ENCODE measurements at regions not wholly inside any gene's neighbourhood (a gene's known extent, or its start where the extent isn't known, plus 50 kb on each side); places are given as distances from the start of the nearest gene placed in this dataset.

DNA sequence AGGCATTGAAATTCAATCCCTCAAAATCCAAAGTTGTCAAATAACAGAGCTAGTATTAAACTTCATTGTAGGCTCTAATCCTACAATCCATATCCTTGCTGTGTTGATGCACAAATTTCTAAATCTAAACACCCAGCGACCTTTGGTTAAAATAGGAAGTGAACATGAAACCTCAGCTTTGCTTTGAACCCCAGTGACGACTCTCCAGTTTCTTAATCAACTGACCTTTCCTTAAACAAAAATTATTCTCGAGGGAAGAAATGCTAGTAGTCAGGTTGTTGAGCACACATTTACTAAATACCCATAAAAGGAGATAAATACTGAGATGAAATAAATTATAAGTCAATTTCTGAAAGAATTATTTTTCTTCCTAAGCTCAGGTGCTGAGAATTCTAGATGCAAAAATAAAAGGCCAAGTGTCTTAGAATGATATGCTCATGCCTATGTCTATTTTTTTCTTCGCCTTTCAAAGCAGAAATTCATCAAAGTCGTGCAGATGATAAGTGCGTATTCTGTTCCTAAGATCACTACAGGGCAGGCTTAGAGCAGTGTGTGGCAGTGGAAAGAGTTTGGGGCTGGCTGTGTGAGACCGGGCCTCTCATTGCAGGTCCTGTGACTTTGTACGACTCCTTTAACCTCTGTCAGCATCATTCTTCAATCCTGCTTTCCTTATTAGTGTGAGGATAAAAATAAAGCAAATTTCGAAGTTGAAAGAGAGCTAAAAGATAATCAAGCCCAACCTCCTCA is 208.7 kb downstream of the PRL start:
- H3K23ac ChIP-seq (ENCODE audit: low read length in 2 of 2) = no peak overlapping the region
- H3K27me3 ChIP-seq (ENCODE audit: control insufficient read depth in 1 of 2, insufficient read depth in 1 of 2, low read length in 2 of 2) = no peaks in the 10 kb centered on the region
- no peak overlapping the region for H3K27ac ChIP-seq (ENCODE audit: low read length, poor library complexity, severe bottlenecking)
- H2BK120ac ChIP-seq (ENCODE audit: low read depth, low read length) = no peak overlapping the region
- no peak overlapping the region for H2AK5ac ChIP-seq (ENCODE audit: low read length, severe bottlenecking)
- H3K18ac ChIP-seq (ENCODE audit: low read depth in 1 of 2, low read length in 2 of 2) = peak overlapping the region in 1 of 2 experiments; percentile 5
- H3K4ac ChIP-seq (ENCODE audit: low read depth in 1 of 2, low read length in 2 of 2) = no peak overlapping the region
- H3K4me2 ChIP-seq (ENCODE audit: low read length, poor library complexity, severe bottlenecking) = no peak overlapping the region
- H2AFZ ChIP-seq (ENCODE audit: low read depth, low read length) = no peak overlapping the region
- H4K91ac ChIP-seq (ENCODE audit: low read length) = no peak overlapping the region
- H3K4me1 ChIP-seq (ENCODE audit: control insufficient read depth, insufficient read depth, low read depth, low read length) = no peaks in the 10 kb centered on the region
- no peak overlapping the region for H2BK15ac ChIP-seq (ENCODE audit: low read depth, poor library complexity, severe bottlenecking)
- no peak overlapping the region for H4K8ac ChIP-seq (ENCODE audit: low read length)
- no peaks in the 10 kb centered on the region for H3K79me1 ChIP-seq (replicated peaks; ENCODE audit: low read length, poor library complexity, severe bottlenecking)
- H3K9ac ChIP-seq (ENCODE audit: low read length) = no peak overlapping the region
- no peaks in the 10 kb centered on the region for H3K36me3 ChIP-seq (ENCODE audit: control insufficient read depth in 1 of 2, insufficient read depth in 2 of 2, low read depth in 1 of 2, low read length in 2 of 2)
- no peak overlapping the region for H3K4me3 ChIP-seq (ENCODE audit: insufficient read depth in 1 of 2, low read depth in 1 of 2, low read length in 2 of 2)
- no peak for DNase-seq
- 76% methylated on average over 5 of the region's 9 CpGs for WGBS
- no peak overlapping the region for H3K14ac ChIP-seq (ENCODE audit: low read length in 2 of 2)
- no peak overlapping the region for H2BK5ac ChIP-seq (ENCODE audit: low read depth, low read length, poor library complexity, severe bottlenecking)
- H2BK12ac ChIP-seq (ENCODE audit: low read length in 2 of 2) = no peak overlapping the region
- no peaks in the 10 kb centered on the region for H3K9me3 ChIP-seq (ENCODE audit: control insufficient read depth, low read length)

DNA sequence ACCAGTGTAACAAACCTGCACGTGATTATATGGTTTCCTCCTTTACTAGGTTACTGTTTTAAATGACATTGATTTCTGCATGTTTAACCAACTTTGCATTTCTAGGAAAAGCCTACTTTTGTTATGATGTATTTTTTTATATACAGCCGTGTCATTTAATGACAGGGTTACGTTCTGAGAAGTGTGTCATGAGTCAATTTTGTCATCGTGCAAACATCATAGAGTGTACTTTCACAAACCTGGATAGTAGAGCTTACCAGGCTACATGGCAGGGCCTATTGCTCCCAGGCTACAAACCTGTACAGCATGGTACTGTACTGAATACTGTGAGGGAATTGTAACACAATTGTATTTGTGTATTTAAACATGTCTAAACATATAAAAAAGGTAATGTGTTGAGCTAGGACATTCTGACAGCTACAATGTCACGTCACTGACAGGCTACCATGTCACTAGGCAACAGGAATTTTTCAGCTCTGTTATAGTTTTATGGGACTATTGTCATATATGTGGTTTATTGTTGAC is 205.3 kb downstream of the PRL start:
- WGBS = 98% methylated on average over 4 of the region's 5 CpGs

DNA sequence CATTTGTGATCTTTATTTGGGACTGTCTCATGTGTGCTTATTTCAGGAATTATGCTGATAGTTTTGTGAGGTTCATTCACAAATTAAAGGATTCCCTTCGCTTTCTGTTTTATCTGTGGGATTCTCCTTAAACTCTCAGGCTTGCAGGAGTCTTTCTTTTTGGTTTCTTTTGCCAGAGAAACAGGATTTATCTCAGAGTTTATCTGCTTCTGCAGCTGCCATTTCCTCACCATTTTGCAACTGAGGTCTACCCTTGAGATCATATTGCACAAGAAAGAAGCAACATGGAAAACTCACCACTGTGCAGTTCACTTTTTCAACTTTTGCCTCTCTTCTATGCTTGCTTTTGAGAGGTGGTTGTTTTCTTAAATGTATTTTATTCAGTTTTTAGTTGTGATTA is 201.0 kb downstream of the PRL start:
- Histone ChIP-seq H2BK5ac (ENCODE audit: low read depth, low read length, poor library complexity, severe bottlenecking) (no peak overlapping the region), H3K23ac (ENCODE audit: low read length in 2 of 2) (no peak overlapping the region), H2BK12ac (ENCODE audit: low read length in 2 of 2) (no peak overlapping the region), H2BK15ac (ENCODE audit: low read depth, poor library complexity, severe bottlenecking) (no peak overlapping the region), H3K18ac (ENCODE audit: low read depth in 1 of 2, low read length in 2 of 2) (no peak overlapping the region), H3K27me3 (ENCODE audit: control insufficient read depth in 1 of 2, insufficient read depth in 1 of 2, low read length in 2 of 2) (no peaks in the 10 kb centered on the region), H3K4ac (ENCODE audit: low read depth in 1 of 2, low read length in 2 of 2) (no peak overlapping the region), H4K8ac (ENCODE audit: low read length) (no peak overlapping the region), H3K36me3 (ENCODE audit: control insufficient read depth in 1 of 2, insufficient read depth in 2 of 2, low read depth in 1 of 2, low read length in 2 of 2) (no peaks in the 10 kb centered on the region), H3K4me3 (ENCODE audit: insufficient read depth in 1 of 2, low read depth in 1 of 2, low read length in 2 of 2) (no peak overlapping the region), H3K9me3 (ENCODE audit: control insufficient read depth, low read length) (no peaks in the 10 kb centered on the region), H3K9ac (ENCODE audit: low read length) (no peak overlapping the region), H3K27ac (ENCODE audit: low read length, poor library complexity, severe bottlenecking) (no peak overlapping the region), H2AFZ (ENCODE audit: low read depth, low read length) (no peak overlapping the region), H4K91ac (ENCODE audit: low read length) (no peak overlapping the region), H3K4me1 (ENCODE audit: control insufficient read depth, insufficient read depth, low read depth, low read length) (no peaks in the 10 kb centered on the region), H3K79me1 (replicated peaks; ENCODE audit: low read length, poor library complexity, severe bottlenecking) (no peaks in the 10 kb centered on the region), H2BK120ac (ENCODE audit: low read depth, low read length) (no peak overlapping the region), H3K4me2 (ENCODE audit: low read length, poor library complexity, severe bottlenecking) (no peak overlapping the region), H3K14ac (ENCODE audit: low read length in 2 of 2) (no peak overlapping the region), H2AK5ac (ENCODE audit: low read length, severe bottlenecking) (no peak overlapping the region)
- DNase-seq = peak; percentile 49
- WGBS = 100% methylated on average over 1 of the region's 1 CpG

More for the DNA sequence above, 205.3 kb downstream of the PRL start:
- Histone ChIP-seq H2AFZ (ENCODE audit: low read depth, low read length) (no peak overlapping the region), H4K8ac (ENCODE audit: low read length) (no peak overlapping the region), H3K4me3 (ENCODE audit: insufficient read depth in 1 of 2, low read depth in 1 of 2, low read length in 2 of 2) (no peak overlapping the region), H3K27ac (ENCODE audit: low read length, poor library complexity, severe bottlenecking) (no peak overlapping the region), H3K36me3 (ENCODE audit: control insufficient read depth in 1 of 2, insufficient read depth in 2 of 2, low read depth in 1 of 2, low read length in 2 of 2) (no peaks in the 10 kb centered on the region), H3K9ac (ENCODE audit: low read length) (no peak overlapping the region), H3K27me3 (ENCODE audit: control insufficient read depth in 1 of 2, insufficient read depth in 1 of 2, low read length in 2 of 2) (no peaks in the 10 kb centered on the region), H2BK120ac (ENCODE audit: low read depth, low read length) (no peak overlapping the region), H2BK15ac (ENCODE audit: low read depth, poor library complexity, severe bottlenecking) (no peak overlapping the region), H4K91ac (ENCODE audit: low read length) (no peak overlapping the region), H3K9me3 (ENCODE audit: control insufficient read depth, low read length) (no peaks in the 10 kb centered on the region), H2BK5ac (ENCODE audit: low read depth, low read length, poor library complexity, severe bottlenecking) (no peak overlapping the region), H3K18ac (ENCODE audit: low read depth in 1 of 2, low read length in 2 of 2) (no peak overlapping the region), H3K23ac (ENCODE audit: low read length in 2 of 2) (no peak overlapping the region), H2BK12ac (ENCODE audit: low read length in 2 of 2) (no peak overlapping the region), H3K4me1 (ENCODE audit: control insufficient read depth, insufficient read depth, low read depth, low read length) (no peaks in the 10 kb centered on the region), H3K14ac (ENCODE audit: low read length in 2 of 2) (no peak overlapping the region), H3K4ac (ENCODE audit: low read depth in 1 of 2, low read length in 2 of 2) (no peak overlapping the region), H3K79me1 (replicated peaks; ENCODE audit: low read length, poor library complexity, severe bottlenecking) (no peaks in the 10 kb centered on the region), H2AK5ac (ENCODE audit: low read length, severe bottlenecking) (no peak overlapping the region), H3K4me2 (ENCODE audit: low read length, poor library complexity, severe bottlenecking) (no peak overlapping the region)
- no peak for DNase-seq

DNA sequence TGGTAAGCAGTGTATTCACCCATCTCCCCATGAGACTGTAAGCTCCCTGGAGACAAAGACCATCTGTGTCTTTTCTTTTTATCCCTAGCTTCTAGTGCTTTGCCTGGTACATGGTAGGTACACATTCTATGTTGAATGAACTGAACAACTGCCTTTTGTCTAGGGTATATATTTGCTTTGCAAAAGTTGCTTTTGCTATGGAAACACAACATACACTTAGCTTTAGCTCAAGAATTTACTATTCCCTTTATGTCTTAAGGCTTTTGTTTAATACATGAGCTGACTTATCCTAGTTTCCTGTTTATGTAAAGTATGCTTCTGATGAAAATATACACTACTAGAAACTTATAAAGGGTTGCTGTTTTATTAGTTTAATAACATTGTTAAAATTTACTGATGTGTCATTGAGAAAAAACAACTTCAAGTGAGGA is 198.2 kb downstream of the PRL start:
- DNase-seq = peak; percentile 33
- Histone ChIP-seq H3K27ac (ENCODE audit: low read length, poor library complexity, severe bottlenecking) (no peak overlapping the region), H3K4me1 (ENCODE audit: control insufficient read depth, insufficient read depth, low read depth, low read length) (no peaks in the 10 kb centered on the region), H2BK15ac (ENCODE audit: low read depth, poor library complexity, severe bottlenecking) (no peak overlapping the region), H2BK120ac (ENCODE audit: low read depth, low read length) (no peak overlapping the region), H3K18ac (ENCODE audit: low read depth in 1 of 2, low read length in 2 of 2) (no peak overlapping the region), H4K91ac (ENCODE audit: low read length) (no peak overlapping the region), H3K27me3 (ENCODE audit: control insufficient read depth in 1 of 2, insufficient read depth in 1 of 2, low read length in 2 of 2) (no peaks in the 10 kb centered on the region), H3K79me1 (replicated peaks; ENCODE audit: low read length, poor library complexity, severe bottlenecking) (no peaks in the 10 kb centered on the region), H3K14ac (ENCODE audit: low read length in 2 of 2) (no peak overlapping the region), H3K4ac (ENCODE audit: low read depth in 1 of 2, low read length in 2 of 2) (no peak overlapping the region), H2BK5ac (ENCODE audit: low read depth, low read length, poor library complexity, severe bottlenecking) (no peak overlapping the region), H3K4me2 (ENCODE audit: low read length, poor library complexity, severe bottlenecking) (no peak overlapping the region), H4K8ac (ENCODE audit: low read length) (no peak overlapping the region), H3K9me3 (ENCODE audit: control insufficient read depth, low read length) (no peaks in the 10 kb centered on the region), H3K4me3 (ENCODE audit: insufficient read depth in 1 of 2, low read depth in 1 of 2, low read length in 2 of 2) (no peak overlapping the region), H3K36me3 (ENCODE audit: control insufficient read depth in 1 of 2, insufficient read depth in 2 of 2, low read depth in 1 of 2, low read length in 2 of 2) (no peaks in the 10 kb centered on the region), H3K23ac (ENCODE audit: low read length in 2 of 2) (no peak overlapping the region), H3K9ac (ENCODE audit: low read length) (no peak overlapping the region), H2AFZ (ENCODE audit: low read depth, low read length) (no peak overlapping the region), H2AK5ac (ENCODE audit: low read length, severe bottlenecking) (no peak overlapping the region), H2BK12ac (ENCODE audit: low read length in 2 of 2) (no peak overlapping the region)

Measured in mesenchymal stem cell (in vitro differentiated cells and primary cell).